ENCODE measurements at regions not wholly inside any gene's neighbourhood (a gene's known extent, or its start where the extent isn't known, plus 50 kb on each side); places are given as distances from the start of the nearest gene placed in this dataset.

- no peak for DNase-seq (ENCODE audit: low read depth)
Measured at GRCh38 chr3:117557464-117558090, 848.0 kb downstream of the TUSC7 start.

DNA sequence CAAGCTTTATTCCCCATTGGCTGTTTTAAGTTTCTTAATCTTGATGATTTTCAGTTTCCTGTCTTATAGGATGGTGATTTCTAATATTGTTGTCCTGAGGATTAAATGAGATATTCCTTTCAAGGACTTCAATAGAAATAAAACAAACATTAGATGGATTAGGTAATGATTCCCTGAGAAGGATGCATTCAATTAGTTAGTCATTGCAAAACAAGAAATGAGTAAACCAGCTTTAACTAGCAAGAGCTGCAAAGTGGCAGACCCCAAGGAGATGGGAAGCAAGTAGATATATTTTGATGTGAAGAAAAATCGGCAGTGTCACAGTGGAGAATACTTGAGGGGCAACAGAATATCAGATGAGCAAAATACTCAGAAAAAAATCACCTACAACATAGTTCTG is 849.1 kb downstream of the TUSC7 start:
- no peak for DNase-seq (ENCODE audit: low read depth)

- no peak for DNase-seq (ENCODE audit: low read depth)
Measured at GRCh38 chr3:117562000-117562399, 852.4 kb downstream of the TUSC7 start.

- no peak for DNase-seq (ENCODE audit: low read depth)
Measured at GRCh38 chr3:117563063-117563462, 853.5 kb downstream of the TUSC7 start.

- no peak for DNase-seq (ENCODE audit: low read depth)
Measured at GRCh38 chr3:117565777-117566176, 856.2 kb downstream of the TUSC7 start.

DNA sequence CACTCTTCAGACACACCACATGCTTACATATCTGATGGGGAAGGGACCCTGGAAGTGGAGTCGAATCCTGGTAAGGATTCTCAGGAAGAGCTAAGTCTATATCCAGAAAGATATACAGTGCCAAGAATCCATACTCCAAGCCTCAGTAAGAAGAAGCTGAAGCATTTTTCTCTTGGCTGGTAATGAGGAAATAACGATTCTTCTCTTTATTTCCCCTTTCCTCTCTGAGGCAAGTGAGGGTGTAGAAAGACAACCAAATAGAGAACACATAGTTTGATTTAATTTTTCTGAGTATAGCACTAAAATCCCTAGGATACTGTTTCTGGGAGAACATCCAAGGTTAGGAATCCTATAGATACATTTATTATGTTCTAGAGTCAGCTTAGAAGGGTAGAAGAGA is 857.3 kb downstream of the TUSC7 start:
- no peak for DNase-seq (ENCODE audit: low read depth)

DNA sequence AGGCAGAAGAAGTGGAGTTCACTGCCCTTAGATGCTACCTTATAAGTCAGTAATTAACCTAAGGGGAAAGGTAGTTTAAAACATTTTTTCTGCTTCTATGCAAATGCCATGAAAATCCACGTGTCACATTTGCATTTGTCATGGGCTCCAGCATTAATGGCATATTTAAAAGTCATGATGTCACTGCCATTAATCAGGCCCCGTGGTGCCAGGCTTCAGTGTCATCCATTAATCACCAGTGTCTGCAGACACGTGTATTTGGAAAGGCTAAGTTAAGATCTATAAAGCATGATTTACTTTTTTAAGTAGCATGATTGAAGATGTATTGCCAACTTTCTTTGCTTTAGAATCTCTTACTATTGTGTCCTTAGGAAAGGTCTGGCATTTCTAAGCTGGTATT is 857.8 kb downstream of the TUSC7 start:
- DNase-seq (ENCODE audit: low read depth), result no peak

DNA sequence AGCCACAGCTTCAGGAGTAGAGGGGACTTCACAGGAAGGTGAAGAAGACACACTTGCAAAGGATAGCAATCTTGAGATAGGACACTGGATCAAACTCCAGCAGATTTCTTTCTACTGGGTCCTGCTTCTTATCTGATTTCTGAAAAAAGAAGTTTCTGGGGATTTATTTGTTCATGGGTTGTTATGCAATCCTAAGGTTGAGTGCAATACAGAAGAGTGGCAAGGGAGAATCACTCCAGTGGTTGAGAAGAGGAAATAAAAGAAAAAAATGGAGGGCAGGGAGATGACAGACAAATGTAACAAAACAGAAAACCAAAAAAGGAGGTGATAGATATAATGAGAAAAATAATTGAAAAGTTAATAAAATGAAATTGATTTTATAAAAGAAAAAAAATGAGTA is 858.3 kb downstream of the TUSC7 start:
- no peak for DNase-seq (ENCODE audit: low read depth)

DNA sequence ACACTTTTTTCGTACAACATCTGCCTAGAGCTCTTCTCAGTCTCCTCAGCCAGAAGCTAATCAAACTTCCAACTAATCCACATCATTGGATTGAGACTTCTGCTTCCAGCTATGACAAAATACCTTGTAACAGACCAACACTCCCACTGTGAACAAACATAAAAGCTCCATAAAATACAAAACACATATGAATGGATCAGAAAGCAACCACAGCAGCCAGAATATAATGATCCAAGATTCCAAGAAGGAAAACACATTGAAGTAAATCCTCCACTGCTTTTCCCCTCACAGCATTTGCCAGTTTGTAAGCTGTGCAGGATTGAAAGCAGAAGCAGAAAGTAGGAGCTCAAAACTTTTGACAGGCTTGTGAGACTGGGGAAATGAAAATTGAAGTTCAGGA is 863.2 kb downstream of the TUSC7 start:
- DNase-seq (ENCODE audit: low read depth), result no peak

GRCh38 chr3:117580806-117581205 is 871.2 kb downstream of the TUSC7 start:
- no peak for DNase-seq (ENCODE audit: low read depth)

- no peak for DNase-seq (ENCODE audit: low read depth)
Measured at GRCh38 chr3:117586161-117586560, 876.6 kb downstream of the TUSC7 start.

GRCh38 chr3:117587416-117587815 is 877.8 kb downstream of the TUSC7 start:
- DNase-seq (ENCODE audit: low read depth), result no peak

DNA sequence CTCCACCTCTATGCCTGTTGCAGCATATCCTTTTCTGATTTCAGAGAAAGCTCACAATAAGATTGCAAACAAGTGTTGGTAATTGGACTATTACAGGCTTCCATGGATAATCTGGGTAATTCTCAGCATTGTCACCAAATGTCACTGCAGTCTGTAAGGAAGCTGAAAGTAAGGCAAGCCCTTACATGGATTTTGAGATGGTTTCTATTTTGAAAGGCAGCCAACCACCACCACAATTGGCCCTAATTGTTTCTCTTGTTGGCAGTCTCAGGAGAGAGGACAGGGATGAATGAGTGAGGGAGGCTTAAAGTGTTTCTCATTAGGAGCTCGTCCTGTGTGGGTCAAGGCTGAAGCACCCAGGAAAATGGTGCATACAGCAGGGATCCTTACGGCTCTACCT is 879.9 kb downstream of the TUSC7 start:
- no peak for DNase-seq (ENCODE audit: low read depth)

GRCh38 chr3:117595615-117596014 is 886.0 kb downstream of the TUSC7 start:
- no peak for DNase-seq (ENCODE audit: low read depth)

- DNase-seq (ENCODE audit: low read depth), result no peak
Measured at GRCh38 chr3:117596503-117596902, 886.9 kb downstream of the TUSC7 start.

- no peak for DNase-seq (ENCODE audit: low read depth)
Measured at GRCh38 chr3:117597865-117598264, 888.3 kb downstream of the TUSC7 start.

DNA sequence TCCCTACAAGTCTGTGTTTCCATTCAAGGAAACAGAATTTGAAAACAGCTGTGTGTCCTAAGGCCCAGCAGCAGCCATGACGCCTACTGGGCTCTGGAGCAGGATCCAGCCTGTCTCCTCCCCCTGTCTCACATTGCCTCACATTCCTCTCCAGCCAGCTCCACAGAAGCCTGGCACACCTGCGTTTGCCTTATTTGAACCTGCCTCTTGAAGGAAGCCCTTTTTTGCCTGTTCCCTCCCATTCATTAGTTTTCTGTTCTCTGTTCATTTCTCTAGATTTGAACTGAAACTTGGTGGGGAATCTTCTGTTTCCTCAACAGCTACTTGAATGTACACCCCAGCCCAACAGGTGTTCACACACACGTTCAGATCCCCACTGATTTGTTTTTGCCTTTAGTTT is 890.5 kb downstream of the TUSC7 start:
- no peak for DNase-seq (ENCODE audit: low read depth)

GRCh38 chr3:117600666-117601065 is 891.1 kb downstream of the TUSC7 start:
- DNase-seq (ENCODE audit: low read depth), result no peak

- DNase-seq (ENCODE audit: low read depth), result no peak
Measured at GRCh38 chr3:117602058-117602644, 892.6 kb downstream of the TUSC7 start.

- DNase-seq (ENCODE audit: low read depth), result no peak
Measured at GRCh38 chr3:117603097-117603496, 893.5 kb downstream of the TUSC7 start.

DNA sequence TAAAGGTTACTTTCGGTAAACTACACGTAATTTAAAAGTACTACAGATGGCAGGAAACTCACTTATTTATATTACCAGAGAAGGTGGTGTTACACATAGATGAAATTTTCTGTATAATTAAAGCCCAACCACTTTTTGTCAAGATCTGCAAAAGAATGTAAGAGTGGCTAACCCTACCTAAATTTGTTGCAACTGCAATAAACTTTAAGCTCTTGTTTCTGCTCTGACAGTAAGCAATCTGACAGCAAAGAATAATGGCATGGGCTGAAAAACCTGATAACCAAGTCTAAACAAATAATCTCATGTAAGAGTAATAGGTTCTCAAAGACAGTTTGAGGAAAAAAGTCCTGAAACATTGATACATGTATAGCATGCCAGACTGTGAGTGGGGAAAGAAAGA is 897.3 kb downstream of the TUSC7 start:
- no peak for DNase-seq (ENCODE audit: low read depth)

DNA sequence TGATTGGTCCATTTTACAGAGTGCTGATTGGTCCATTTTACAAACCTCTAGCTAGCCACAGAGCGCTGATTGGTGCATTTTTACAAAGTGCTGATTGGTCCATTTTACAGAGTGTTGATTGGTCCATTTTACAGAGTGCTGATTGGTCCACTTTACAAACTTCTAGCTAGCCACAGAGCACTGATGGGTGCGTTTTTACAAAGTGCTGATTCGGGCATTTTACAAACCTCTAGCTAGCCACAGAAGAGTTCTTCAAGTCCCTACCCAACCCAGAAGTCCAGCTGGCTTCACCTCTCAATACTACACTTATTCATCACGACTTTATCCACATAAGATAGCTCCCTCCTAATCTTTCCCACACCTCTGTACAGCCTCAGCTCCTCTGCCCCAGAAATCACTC is 899.8 kb downstream of the TUSC7 start:
- no peak for DNase-seq (ENCODE audit: low read depth)

- DNase-seq (ENCODE audit: low read depth), result no peak
Measured at GRCh38 chr3:117610156-117610555, 900.6 kb downstream of the TUSC7 start.

- DNase-seq (ENCODE audit: low read depth), result no peak
Measured at GRCh38 chr3:117611211-117611610, 901.6 kb downstream of the TUSC7 start.

Data from GM04504 (cell line).